IMR-90 (cell line): ENCODE measurements at regions not wholly inside any gene's neighbourhood (a gene's known extent, or its start where the extent isn't known, plus 50 kb on each side); places are given as distances from the start of the nearest gene placed in this dataset.

Experiments
- ATAC-seq: fragments of 200-7000 bp; cut with Tn5 transposase; 2 replicates; pipeline ENCODE4 v1.9.1; 2020; ENCODE audit warnings: low read depth, mild to moderate bottlenecking, moderate library complexity
- BruUV-seq: library from RNA; stranded (reverse); fragments of 400-500 nt; replicated peaks from 2 replicates; lab custom pipeline; 2021; lab: Mats Ljungman, UMichigan
- CTCF ChIA-PET: fragments of 300-600 bp; formaldehyde crosslinking; extraction: SDS; loops from one replicate; lab custom pipeline; 2021; ENCODE audit warnings: antibody characterized with exemption; lab: Yijun Ruan, JAX
- POLR2A ChIA-PET: fragments of 300-600 bp; sonication (Branson Sonifier 250); formaldehyde crosslinking; loops from one replicate; lab custom pipeline; 2022; ENCODE audit warnings: antibody characterized with exemption; ENCODE audit not compliant: unreplicated experiment; lab: Charles Lee
- DNase-seq: peaks from one replicate; pipeline ENCODE4 v3.0.0; 2013
- H2AFZ ChIP-seq: replicated peaks from 2 replicates; pipeline ENCODE3; 2013; ENCODE audit warnings: low read length, mild to moderate bottlenecking; ENCODE audit not compliant: poor library complexity
- H2AK5ac ChIP-seq: 2 replicates; pipeline ENCODE4 v1.6.1; 2013; ENCODE audit warnings: low read depth, low read length, inconsistent platforms
- H2AK9ac ChIP-seq: replicated peaks from 2 replicates; pipeline ENCODE3; 2013; ENCODE audit warnings: mild to moderate bottlenecking, low read depth, low read length, moderate library complexity; ENCODE audit not compliant: poor library complexity
- H2BK120ac ChIP-seq: 2 replicates; pipeline ENCODE4 v1.6.1; 2013; ENCODE audit warnings: low read depth, low read length, inconsistent platforms
- H2BK15ac ChIP-seq: 3 replicates; pipeline ENCODE4 v1.6.1; 2013; ENCODE audit warnings: low read depth, low read length, inconsistent platforms
- H2BK20ac ChIP-seq: 2 replicates; pipeline ENCODE4 v1.6.1; 2013; ENCODE audit warnings: low read depth, mild to moderate bottlenecking, inconsistent platforms, low read length, moderate library complexity
- H2BK5ac ChIP-seq: 2 replicates; pipeline ENCODE4 v1.6.1; 2013; ENCODE audit warnings: mild to moderate bottlenecking, low read depth, low read length, inconsistent platforms; ENCODE audit not compliant: poor library complexity, severe bottlenecking
- H3K14ac ChIP-seq: replicated peaks from 2 replicates; pipeline ENCODE4 v1.6.1; 2013; ENCODE audit warnings: low read depth, low read length, inconsistent platforms
- H3K18ac ChIP-seq: 2 replicates; pipeline ENCODE4 v1.6.1; 2013; ENCODE audit warnings: low read depth, low read length, control low read depth
- H3K23ac ChIP-seq: 2 replicates; pipeline ENCODE4 v1.6.1; 2013; ENCODE audit warnings: low read depth, low read length, inconsistent platforms
- H3K27ac ChIP-seq: 2 replicates; pipeline ENCODE4 v1.5.1; 2013; ENCODE audit warnings: mild to moderate bottlenecking, control low read depth, low read length; ENCODE audit not compliant: insufficient read depth
- H3K27me3 ChIP-seq: 2 replicates; pipeline ENCODE4 v1.6.1; 2013; ENCODE audit warnings: low read length; ENCODE audit not compliant: control insufficient read depth, insufficient read depth
- H3K36me3 ChIP-seq: 2 replicates; pipeline ENCODE4 v1.6.1; 2013; ENCODE audit warnings: low read length, mixed read lengths; ENCODE audit not compliant: control insufficient read depth, insufficient read depth
- H3K4ac ChIP-seq: 2 replicates; pipeline ENCODE4 v1.6.1; 2013; ENCODE audit warnings: low read depth, low read length, inconsistent platforms
- H3K4me1 ChIP-seq: 2 replicates; pipeline ENCODE4 v1.6.1; 2013; ENCODE audit warnings: low read length, mixed read lengths; ENCODE audit not compliant: control insufficient read depth, insufficient read depth
- H3K4me2 ChIP-seq: 2 replicates; pipeline ENCODE4 v1.6.1; 2013; ENCODE audit warnings: low read depth, mild to moderate bottlenecking, control low read depth, low read length, moderate library complexity
- H3K4me3 ChIP-seq: 2 replicates; pipeline ENCODE4 v1.5.1; 2013; ENCODE audit warnings: low read depth, mild to moderate bottlenecking, control low read depth, low read length, moderate library complexity; ENCODE audit not compliant: insufficient read depth
- H3K56ac ChIP-seq: 2 replicates; pipeline ENCODE4 v1.6.1; 2013; ENCODE audit warnings: low read length, inconsistent platforms; ENCODE audit not compliant: insufficient read depth; ENCODE audit errors: extremely low read depth
- H3K79me1 ChIP-seq, 2 experiments: 2 replicates each; pipeline ENCODE4 v1.6.1; 2013; ENCODE audit warnings: low read length in 2 of 2, inconsistent platforms in 1 of 2, low read depth in 1 of 2
- H3K9ac ChIP-seq: 2 replicates; pipeline ENCODE4 v1.6.1; 2013; ENCODE audit warnings: low read depth, low read length, control low read depth
- H3K9me1 ChIP-seq: 2 replicates; pipeline ENCODE4 v1.6.1; 2013; ENCODE audit warnings: low read length, inconsistent platforms; ENCODE audit not compliant: insufficient read depth
- H3K9me3 ChIP-seq: 2 replicates; pipeline ENCODE4 v1.6.1; 2013; ENCODE audit warnings: low read length; ENCODE audit not compliant: control insufficient read depth, insufficient read depth
- H4K20me1 ChIP-seq: 2 replicates; pipeline ENCODE4 v1.6.1; 2013; ENCODE audit warnings: low read length, inconsistent platforms; ENCODE audit not compliant: insufficient read depth
- H4K5ac ChIP-seq: 2 replicates; pipeline ENCODE4 v1.6.1; 2013; ENCODE audit warnings: mild to moderate bottlenecking, low read depth, low read length, control low read depth
- H4K8ac ChIP-seq, 2 experiments: 2 replicates each; pipeline ENCODE4 v1.6.1; 2013; ENCODE audit warnings: low read depth in 2 of 2, low read length in 2 of 2, control low read depth in 1 of 2, inconsistent platforms in 1 of 2
- H4K91ac ChIP-seq: 2 replicates; pipeline ENCODE4 v1.6.1; 2013; ENCODE audit warnings: low read depth, low read length, inconsistent platforms; ENCODE audit not compliant: insufficient read depth
- BHLHE40 ChIP-seq: fragments of 150-350 bp; IDR thresholded peaks from 2 replicates; pipeline ENCODE4 v1.6.1; 2016; ENCODE audit warnings: mild to moderate bottlenecking, low read depth, low read length
- CHD1 ChIP-seq: IDR thresholded peaks from 2 replicates; pipeline ENCODE4 v1.6.1; 2012; ENCODE audit warnings: low read depth, low read length, improper control_type of control experiment
- FOS ChIP-seq: fragments of 150-350 bp; IDR thresholded peaks from 2 replicates; pipeline ENCODE4 v1.6.1; 2016; ENCODE audit warnings: low read depth, low read length
- MAFK ChIP-seq: IDR thresholded peaks from 2 replicates; pipeline ENCODE4 v1.6.1; 2012; ENCODE audit warnings: low read depth, low read length, improper control_type of control experiment
- MAZ ChIP-seq: IDR thresholded peaks from 2 replicates; pipeline ENCODE4 v1.6.1; 2012; ENCODE audit warnings: low read depth, mild to moderate bottlenecking, low read length, improper control_type of control experiment, moderate library complexity, borderline replicate concordance
- MXI1 ChIP-seq: IDR thresholded peaks from 2 replicates; pipeline ENCODE4 v1.6.1; 2012; ENCODE audit warnings: low read depth, mild to moderate bottlenecking, low read length, moderate library complexity, borderline replicate concordance
- RAD21 ChIP-seq: IDR thresholded peaks from 2 replicates; pipeline ENCODE4 v1.6.1; 2012; ENCODE audit warnings: low read length, improper control_type of control experiment
- RFX5 ChIP-seq: IDR thresholded peaks from 2 replicates; pipeline ENCODE4 v1.8.0; 2012; ENCODE audit warnings: low read depth, mild to moderate bottlenecking, low read length, moderate library complexity
- WGBS, 2 experiments: methylation state at CpG; one replicate each; pipeline versions ENCODE4 v1.1.5 to v1.1.7; 2013; ENCODE audit warnings: missing lambda C conversion rate in 2 of 2; ENCODE audit not compliant: insufficient read length in 1 of 2; ENCODE audit errors: extremely low coverage in 2 of 2; 5-methylcytosine and 5-hydroxymethylcytosine counted together
- dilution Hi-C: fragments of 300-500 bp; cut with HindIII; formaldehyde crosslinking; loops from one replicate; pipeline ENCODE4 v1.14.3; 2018; ENCODE audit warnings: low sequenced_read_pairs; ENCODE audit not compliant: unreplicated experiment
- in situ Hi-C: fragments of 300-500 bp; cut with MboI; formaldehyde crosslinking; loops from 3 replicates; pipeline ENCODE4 v1.14.3; 2019; ENCODE audit warnings: low sequenced_read_pairs, inconsistent platforms, mixed read lengths
- intact Hi-C: fragments of 100-400 bp; cut with micrococcal nuclease; formaldehyde crosslinking; loops from 2 replicates; pipeline ENCODE4 v1.10.0; 2022
- TF ChIP-seq, protein P1 (sequence below): fragments of 150-350 bp; IDR thresholded peaks from 2 replicates; pipeline ENCODE4 v1.6.1; 2017; ENCODE audit warnings: mild to moderate bottlenecking, antibody characterized with exemption, low read length, low read depth

- CTCF ChIA-PET: no interaction called here
- Histone ChIP-seq H3K23ac (no peak overlapping the region), H4K91ac (no peak overlapping the region; the same call in 1 of the 2 replicates), H2AK5ac (no peak overlapping the region), H2BK5ac (no peak overlapping the region), H2BK120ac (no peak overlapping the region), H4K5ac (no peak overlapping the region), H3K14ac (no peak overlapping the region), H3K56ac (no peak overlapping the region), H3K79me1 (no peaks in the 10 kb centered on the region), H3K27ac (peak overlapping the region; percentile 23; the same call in 1 of the 2 replicates), H3K18ac (no peak overlapping the region), H4K8ac (peak overlapping the region in 1 of 2 experiments; percentile 31; a peak in 1 of 4 replicates), H3K4me3 (no peak overlapping the region), H2AFZ (peak overlapping the region; percentile 11), H3K27me3 (no peaks in the 10 kb centered on the region), H3K4ac (no peak overlapping the region), H4K20me1 (no peaks in the 10 kb centered on the region), H3K4me2 (peak overlapping the region; percentile 30), H2AK9ac (no peak overlapping the region), H3K9me1 (no peaks in the 10 kb centered on the region), H2BK20ac (no peak overlapping the region), H3K9me3 (no peaks in the 10 kb centered on the region), H3K9ac (no peak overlapping the region), H2BK15ac (no peak overlapping the region), H3K4me1 (0 out of 2 replicates have a peak, but pooled peaks cover 2% of the 10 kb centered on the region), H3K36me3 (no peaks in the 10 kb centered on the region)
- dilution Hi-C loops (no loop called here), in situ Hi-C loops (no loop called here), intact Hi-C loops (no loop called here)
- TF ChIP-seq BHLHE40 (no peak), MAFK (no peak), RFX5 (no peak), CHD1 (no peak), MXI1 (no peak), RAD21 (no peak), FOS (no peak), MAZ (no peak)
- TF ChIP-seq, protein P1, sequence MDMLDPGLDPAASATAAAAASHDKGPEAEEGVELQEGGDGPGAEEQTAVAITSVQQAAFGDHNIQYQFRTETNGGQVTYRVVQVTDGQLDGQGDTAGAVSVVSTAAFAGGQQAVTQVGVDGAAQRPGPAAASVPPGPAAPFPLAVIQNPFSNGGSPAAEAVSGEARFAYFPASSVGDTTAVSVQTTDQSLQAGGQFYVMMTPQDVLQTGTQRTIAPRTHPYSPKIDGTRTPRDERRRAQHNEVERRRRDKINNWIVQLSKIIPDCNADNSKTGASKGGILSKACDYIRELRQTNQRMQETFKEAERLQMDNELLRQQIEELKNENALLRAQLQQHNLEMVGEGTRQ: no peak
- POLR2A ChIA-PET: no interaction called here
- 71% methylated on average over 8 of the region's 14 CpGs; no CpG with 5 or more reads in 1 of the 2 experiments for WGBS, 2 experiments
- ATAC-seq: peak; percentile 49; the same call in 1 of the 2 replicates
- peak; percentile 65 for DNase-seq
- no TSS peak for BruUV-seq
These were observed 79.2 kb upstream of the SPRY4 start for GRCh38 chr5:142404046-142404477.
